Glutamatergic neuron (in vitro differentiated cells): ENCODE measurements at regions not wholly inside any gene's neighbourhood (a gene's known extent, or its start where the extent isn't known, plus 50 kb on each side); places are given as distances from the start of the nearest gene placed in this dataset.

ENCODE experiments used
- DNase-seq: peaks from one replicate; pipeline ENCODE4 v3.0.0; 2022
- H3K27ac Mint-ChIP-seq: one replicate; pipeline ENCODE4 v1.8.0; 2020; ENCODE audit warnings: mild to moderate bottlenecking, mixed read lengths, inconsistent platforms; ENCODE audit not compliant: unreplicated experiment
- H3K27me3 Mint-ChIP-seq: one replicate; pipeline ENCODE4 v1.8.0; 2020; ENCODE audit warnings: mild to moderate bottlenecking, moderate library complexity, mixed read lengths, inconsistent platforms; ENCODE audit not compliant: unreplicated experiment
- H3K36me3 Mint-ChIP-seq: one replicate; pipeline ENCODE4 v1.8.0; 2020; ENCODE audit warnings: mild to moderate bottlenecking, mixed read lengths, inconsistent platforms; ENCODE audit not compliant: unreplicated experiment
- H3K4me1 Mint-ChIP-seq: one replicate; pipeline ENCODE4 v1.8.0; 2020; ENCODE audit warnings: mild to moderate bottlenecking, low read depth, mixed read lengths, inconsistent platforms; ENCODE audit not compliant: unreplicated experiment
- H3K4me3 Mint-ChIP-seq: one replicate; pipeline ENCODE4 v1.8.0; 2020; ENCODE audit warnings: mild to moderate bottlenecking, mixed read lengths, inconsistent platforms; ENCODE audit not compliant: unreplicated experiment
- H3K9me3 Mint-ChIP-seq: one replicate; pipeline ENCODE4 v1.8.0; 2020; ENCODE audit warnings: mild to moderate bottlenecking, moderate library complexity, mixed read lengths, inconsistent platforms; ENCODE audit not compliant: unreplicated experiment
- CTCF ChIP-seq: fragments of 200-600 bp; sonication (generic); IDR thresholded peaks from one replicate; pipeline ENCODE4 v1.5.0; 2021; ENCODE audit not compliant: partially characterized antibody, unreplicated experiment

- H3K4me3 Mint-ChIP-seq, result no peak overlapping the region
- DNase-seq, result no peak
- TF ChIP-seq CTCF, result no peak
- H3K4me1 Mint-ChIP-seq, result no peaks in the 10 kb centered on the region
- H3K9me3 Mint-ChIP-seq, result no peaks in the 10 kb centered on the region
- H3K27me3 Mint-ChIP-seq, result no peaks in the 10 kb centered on the region
- no peak overlapping the region for H3K27ac Mint-ChIP-seq
- no peaks in the 10 kb centered on the region for H3K36me3 Mint-ChIP-seq
These were observed 159.9 kb upstream of the CMC1 start for GRCh38 chr3:28081533-28081947.

- H3K9me3 Mint-ChIP-seq, result no peaks in the 10 kb centered on the region
- DNase-seq, result no peak
- no peaks in the 10 kb centered on the region for H3K4me1 Mint-ChIP-seq
- no peaks in the 10 kb centered on the region for H3K36me3 Mint-ChIP-seq
- H3K4me3 Mint-ChIP-seq, result no peak overlapping the region
- TF ChIP-seq CTCF, result no peak
- no peak overlapping the region for H3K27ac Mint-ChIP-seq
- no peaks in the 10 kb centered on the region for H3K27me3 Mint-ChIP-seq
These were observed 153.8 kb upstream of the CMC1 start for GRCh38 chr3:28087591-28087990.

- Mint-ChIP-seq H3K27ac (no peak overlapping the region), H3K36me3 (peaks cover 3% of the 10 kb centered on the region), H3K9me3 (no peaks in the 10 kb centered on the region), H3K4me1 (no peaks in the 10 kb centered on the region), H3K4me3 (no peak overlapping the region), H3K27me3 (no peaks in the 10 kb centered on the region)
- no peak for DNase-seq
- no peak for TF ChIP-seq CTCF
These were observed 152.4 kb upstream of the CMC1 start for GRCh38 chr3:28088811-28089526.

GRCh38 chr3:28089527-28089897, 151.9 kb upstream of the CMC1 start:
- H3K36me3 Mint-ChIP-seq, result peaks cover 5% of the 10 kb centered on the region
- H3K9me3 Mint-ChIP-seq, result no peaks in the 10 kb centered on the region
- no peaks in the 10 kb centered on the region for H3K27me3 Mint-ChIP-seq
- no peak overlapping the region for H3K27ac Mint-ChIP-seq
- TF ChIP-seq CTCF, result no peak
- no peaks in the 10 kb centered on the region for H3K4me1 Mint-ChIP-seq
- H3K4me3 Mint-ChIP-seq, result no peak overlapping the region
- DNase-seq, result no peak

GRCh38 chr3:28099296-28099695, 142.1 kb upstream of the CMC1 start:
- peaks cover 9% of the 10 kb centered on the region for H3K36me3 Mint-ChIP-seq
- no peak overlapping the region for H3K27ac Mint-ChIP-seq
- H3K9me3 Mint-ChIP-seq, result peaks cover 6% of the 10 kb centered on the region
- H3K4me1 Mint-ChIP-seq, result peaks cover 5% of the 10 kb centered on the region
- no peak for DNase-seq
- no peak overlapping the region for H3K4me3 Mint-ChIP-seq
- TF ChIP-seq CTCF, result no peak
- H3K27me3 Mint-ChIP-seq, result peaks cover 3% of the 10 kb centered on the region
